Lower leg skin (tissue), 3 donors: ENCODE measurements at regions not wholly inside any gene's neighbourhood (a gene's known extent, or its start where the extent isn't known, plus 50 kb on each side); places are given as distances from the start of the nearest gene placed in this dataset.

Experiments used
- POLR2A ChIP-seq, 2 donors: fragments of 450-650 bp; IDR thresholded peaks; one replicate each; pipeline ENCODE4 v1.6.1; 2016 to 2017; ENCODE audit warnings: antibody characterized with exemption in 2 of 2, mild to moderate bottlenecking in 1 of 2, moderate library complexity in 1 of 2
- TF ChIP-seq, protein P1 (sequence below), 3 donors: fragments of 450-650 bp; IDR thresholded peaks; one replicate each; pipeline ENCODE4 v1.5.1; 2016; ENCODE audit warnings: antibody characterized with exemption in 3 of 3, mild to moderate bottlenecking in 3 of 3, moderate library complexity in 2 of 3

DNA sequence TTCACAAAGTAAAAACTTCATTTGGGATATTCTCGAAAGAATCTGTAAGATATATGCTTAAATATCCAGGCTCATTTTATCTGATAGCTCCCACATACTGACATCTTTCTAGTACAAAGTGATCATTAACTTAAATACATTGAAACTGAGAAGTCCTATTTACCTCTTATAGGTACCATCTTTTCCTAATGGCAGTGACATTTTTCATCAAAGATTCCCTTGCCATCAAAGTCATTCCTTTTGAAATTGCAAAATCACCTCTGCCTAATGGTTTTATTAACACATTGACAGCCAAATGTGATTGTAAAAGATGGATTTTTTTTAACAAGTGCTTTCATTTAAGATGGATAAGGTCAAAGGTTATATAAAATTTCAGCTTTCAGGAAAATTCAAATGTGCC lies 346.6 kb downstream of the MFSD1 start:
- TF ChIP-seq, protein P1, sequence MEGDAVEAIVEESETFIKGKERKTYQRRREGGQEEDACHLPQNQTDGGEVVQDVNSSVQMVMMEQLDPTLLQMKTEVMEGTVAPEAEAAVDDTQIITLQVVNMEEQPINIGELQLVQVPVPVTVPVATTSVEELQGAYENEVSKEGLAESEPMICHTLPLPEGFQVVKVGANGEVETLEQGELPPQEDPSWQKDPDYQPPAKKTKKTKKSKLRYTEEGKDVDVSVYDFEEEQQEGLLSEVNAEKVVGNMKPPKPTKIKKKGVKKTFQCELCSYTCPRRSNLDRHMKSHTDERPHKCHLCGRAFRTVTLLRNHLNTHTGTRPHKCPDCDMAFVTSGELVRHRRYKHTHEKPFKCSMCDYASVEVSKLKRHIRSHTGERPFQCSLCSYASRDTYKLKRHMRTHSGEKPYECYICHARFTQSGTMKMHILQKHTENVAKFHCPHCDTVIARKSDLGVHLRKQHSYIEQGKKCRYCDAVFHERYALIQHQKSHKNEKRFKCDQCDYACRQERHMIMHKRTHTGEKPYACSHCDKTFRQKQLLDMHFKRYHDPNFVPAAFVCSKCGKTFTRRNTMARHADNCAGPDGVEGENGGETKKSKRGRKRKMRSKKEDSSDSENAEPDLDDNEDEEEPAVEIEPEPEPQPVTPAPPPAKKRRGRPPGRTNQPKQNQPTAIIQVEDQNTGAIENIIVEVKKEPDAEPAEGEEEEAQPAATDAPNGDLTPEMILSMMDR (IDR thresholded peaks at IDR 0.05): no peak
- TF ChIP-seq POLR2A (IDR thresholded peaks at IDR 0.05): no peak
